ENCODE measurements at regions not wholly inside any gene's neighbourhood (a gene's known extent, or its start where the extent isn't known, plus 50 kb on each side); places are given as distances from the start of the nearest gene placed in this dataset.

- TF ChIP-seq ZNF645 (tag by site-specific recombination; IDR thresholded peaks at IDR 0.05) (no peak), ZFP69B (tag by site-specific recombination; IDR thresholded peaks at IDR 0.05) (no peak), ZNF518A (tag by site-specific recombination; conservative IDR thresholded peaks at IDR 0.05; ENCODE audit: low read depth) (no peak)
Measured at GRCh38 chr3:140763532-140763931, 85.7 kb downstream of the TRIM42 start (continued).

GRCh38 chr3:140765246-140765645, 87.4 kb downstream of the TRIM42 start:
- POLR2A ChIA-PET: no interaction called here
- Histone ChIP-seq H3K36me3 (ENCODE audit: control insufficient read depth in 2 of 2, insufficient read depth in 1 of 2, low read length in 2 of 2) (no peaks in the 10 kb centered on the region), H3K27ac (ENCODE audit: extremely low read depth, low read depth, low read length) (no peak overlapping the region), H3K4me1 (ENCODE audit: control insufficient read depth, insufficient read depth, low read length) (no peaks in the 10 kb centered on the region), H3K4me3 (ENCODE audit: low read depth, low read length) (no peak overlapping the region), H3K9me3 (ENCODE audit: control insufficient read depth, insufficient read depth, low read depth, low read length) (no peaks in the 10 kb centered on the region)
- CTCF ChIA-PET: interaction anchor here (0.6 kb wide), 1 partner anchor 989 kb away, joined by 3 read pairs; no protein-coding TSS in a partner anchor
- TF ChIP-seq ZNF624 (tag by site-specific recombination; IDR thresholded peaks at IDR 0.05) (no peak), ZNF19 (tag by site-specific recombination; IDR thresholded peaks at IDR 0.05; ENCODE audit: low read depth) (no peak), PRDM1 (tag by site-specific recombination; IDR thresholded peaks at IDR 0.05) (no peak), TSHZ1 (tag by site-specific recombination; IDR thresholded peaks at IDR 0.05; ENCODE audit: borderline replicate concordance) (no peak), ZNF248 (tag by site-specific recombination; IDR thresholded peaks at IDR 0.05) (no peak), ZNF518A (tag by site-specific recombination; conservative IDR thresholded peaks at IDR 0.05; ENCODE audit: low read depth) (no peak), ZSCAN5A (tag by site-specific recombination; IDR thresholded peaks at IDR 0.05) (no peak), GLIS1 (tag by site-specific recombination; IDR thresholded peaks at IDR 0.05) (no peak), ZEB2 (tag by site-specific recombination; IDR thresholded peaks at IDR 0.05) (no peak), EGR2 (tag by site-specific recombination; IDR thresholded peaks at IDR 0.05; ENCODE audit: low read depth) (no peak), ZNF335 (tag by site-specific recombination; conservative IDR thresholded peaks at IDR 0.05) (no peak), ZNF548 (tag by site-specific recombination; IDR thresholded peaks at IDR 0.05) (no peak), ZBTB48 (tag by site-specific recombination; IDR thresholded peaks at IDR 0.05) (no peak), ZNF146 (tag by site-specific recombination; IDR thresholded peaks at IDR 0.05) (no peak), INSM2 (tag by site-specific recombination; IDR thresholded peaks at IDR 0.05) (no peak), ZSCAN16 (tag by site-specific recombination; IDR thresholded peaks at IDR 0.05) (no peak), ZNF768 (tag by site-specific recombination; IDR thresholded peaks at IDR 0.05) (no peak)

All from HEK293 (cell line).